Kidney epithelial cell (primary cell): ENCODE measurements at regions not wholly inside any gene's neighbourhood (a gene's known extent, or its start where the extent isn't known, plus 50 kb on each side); places are given as distances from the start of the nearest gene placed in this dataset.

Source experiments
- DNase-seq: peaks from one replicate; pipeline ENCODE4 v3.0.0-alpha.2; 2010; ENCODE audit warnings: low read depth
- H3K27me3 ChIP-seq: 2 replicates; pipeline ENCODE4 v1.6.0; 2011; ENCODE audit warnings: low read length; ENCODE audit not compliant: control insufficient read depth, insufficient read depth
- H3K36me3 ChIP-seq: 2 replicates; pipeline ENCODE4 v1.5.1; 2011; ENCODE audit warnings: low read length; ENCODE audit not compliant: control insufficient read depth, insufficient read depth
- H3K4me3 ChIP-seq: 2 replicates; pipeline ENCODE4 v1.5.1; 2011; ENCODE audit warnings: low read depth, mild to moderate bottlenecking, control low read depth, low read length
- CTCF ChIP-seq: IDR thresholded peaks from 2 replicates; pipeline ENCODE4 v1.5.1; 2011; ENCODE audit warnings: mild to moderate bottlenecking, moderate library complexity, low read length, control low read depth, inconsistent platforms; ENCODE audit not compliant: insufficient read depth, poor library complexity, severe bottlenecking

- Histone ChIP-seq H3K27me3 (no peaks in the 10 kb centered on the region), H3K4me3 (no peak overlapping the region), H3K36me3 (no peaks in the 10 kb centered on the region)
- TF ChIP-seq CTCF: no peak
- no peak for DNase-seq
Observed at GRCh38 chr2:76332871-76333270, 622.2 kb upstream of the GCFC2 start.

- Histone ChIP-seq H3K36me3 (no peaks in the 10 kb centered on the region), H3K4me3 (no peak overlapping the region), H3K27me3 (no peaks in the 10 kb centered on the region)
- DNase-seq: no peak
- TF ChIP-seq CTCF: no peak
Observed at GRCh38 chr2:76330865-76331264, 620.1 kb upstream of the GCFC2 start.

GRCh38 chr2:76326636-76327035 is 615.9 kb upstream of the GCFC2 start:
- H3K4me3 ChIP-seq: no peak overlapping the region
- no peak for TF ChIP-seq CTCF
- H3K36me3 ChIP-seq: no peaks in the 10 kb centered on the region
- no peak for DNase-seq
- no peaks in the 10 kb centered on the region for H3K27me3 ChIP-seq

GRCh38 chr2:76323381-76323780 is 612.7 kb upstream of the GCFC2 start:
- H3K36me3 ChIP-seq: no peaks in the 10 kb centered on the region
- DNase-seq: no peak
- H3K4me3 ChIP-seq: no peak overlapping the region
- H3K27me3 ChIP-seq: no peaks in the 10 kb centered on the region
- no peak for TF ChIP-seq CTCF

GRCh38 chr2:76320716-76321115 is 610.0 kb upstream of the GCFC2 start:
- DNase-seq: no peak
- no peak for TF ChIP-seq CTCF
- Histone ChIP-seq H3K4me3 (no peak overlapping the region), H3K27me3 (no peaks in the 10 kb centered on the region), H3K36me3 (no peaks in the 10 kb centered on the region)

GRCh38 chr2:76318848-76319360 is 608.2 kb upstream of the GCFC2 start:
- no peak for TF ChIP-seq CTCF
- Histone ChIP-seq H3K27me3 (no peaks in the 10 kb centered on the region), H3K4me3 (no peak overlapping the region), H3K36me3 (no peaks in the 10 kb centered on the region)
- no peak for DNase-seq
